Neural cell (in vitro differentiated cells): ENCODE measurements at regions not wholly inside any gene's neighbourhood (a gene's known extent, or its start where the extent isn't known, plus 50 kb on each side); places are given as distances from the start of the nearest gene placed in this dataset.
"Not testable (repeated sequence)": the region's sequence is repeated elsewhere in the genome, so short reads cannot be mapped to it uniquely, and the experiment has no call there.

Experiments
- REST ChIP-seq: IDR thresholded peaks from 2 replicates; pipeline ENCODE4 v1.6.1; 2012; ENCODE audit warnings: borderline replicate concordance
- TF ChIP-seq, protein P1 (sequence below): fragments of 450-650 bp; IDR thresholded peaks from 2 replicates; pipeline ENCODE4 v1.5.1; 2014; ENCODE audit warnings: antibody characterized with exemption, mild to moderate bottlenecking, moderate library complexity; ENCODE audit not compliant: poor library complexity, severe bottlenecking

DNA sequence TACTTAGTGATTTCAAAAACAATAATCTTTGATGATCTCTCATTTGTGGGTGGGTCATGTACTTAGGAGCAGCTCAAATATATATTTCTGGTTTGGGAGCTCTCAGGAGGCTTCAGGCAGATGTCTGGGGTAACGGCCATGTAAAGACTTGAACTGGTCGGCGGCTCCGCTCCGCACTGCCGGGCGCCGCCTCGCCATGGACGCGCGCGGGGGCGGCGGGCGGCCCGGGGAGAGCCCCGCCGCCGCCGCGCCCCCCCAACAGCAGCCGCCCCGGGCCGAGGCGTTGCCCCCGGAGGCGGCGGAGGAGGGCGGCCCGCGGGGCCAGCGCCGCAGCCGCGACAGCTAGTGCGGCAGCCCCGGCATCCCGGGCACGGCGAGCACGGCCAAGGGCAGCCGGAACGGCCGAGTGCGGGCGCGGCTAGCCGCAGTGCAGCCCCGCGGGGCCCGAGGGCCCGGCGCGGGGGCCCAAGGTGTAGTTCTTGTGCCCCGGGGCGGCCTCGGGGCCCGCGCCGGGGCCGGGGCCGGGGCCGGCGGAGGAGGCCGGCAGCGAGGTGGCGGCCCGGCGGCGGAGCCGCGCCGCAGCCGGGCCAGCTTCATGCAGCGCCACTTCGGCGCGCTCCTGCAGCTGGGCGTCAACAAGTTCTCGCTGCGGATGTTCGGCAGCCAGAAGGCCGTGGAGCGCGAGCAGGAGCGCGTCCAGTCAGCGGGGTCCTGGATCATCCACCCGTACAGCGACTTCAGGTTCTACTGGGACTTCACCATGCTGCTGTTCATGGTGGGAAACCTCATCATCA is 88.1 kb downstream of the GOLGA8T start:
- TF ChIP-seq, protein P1, sequence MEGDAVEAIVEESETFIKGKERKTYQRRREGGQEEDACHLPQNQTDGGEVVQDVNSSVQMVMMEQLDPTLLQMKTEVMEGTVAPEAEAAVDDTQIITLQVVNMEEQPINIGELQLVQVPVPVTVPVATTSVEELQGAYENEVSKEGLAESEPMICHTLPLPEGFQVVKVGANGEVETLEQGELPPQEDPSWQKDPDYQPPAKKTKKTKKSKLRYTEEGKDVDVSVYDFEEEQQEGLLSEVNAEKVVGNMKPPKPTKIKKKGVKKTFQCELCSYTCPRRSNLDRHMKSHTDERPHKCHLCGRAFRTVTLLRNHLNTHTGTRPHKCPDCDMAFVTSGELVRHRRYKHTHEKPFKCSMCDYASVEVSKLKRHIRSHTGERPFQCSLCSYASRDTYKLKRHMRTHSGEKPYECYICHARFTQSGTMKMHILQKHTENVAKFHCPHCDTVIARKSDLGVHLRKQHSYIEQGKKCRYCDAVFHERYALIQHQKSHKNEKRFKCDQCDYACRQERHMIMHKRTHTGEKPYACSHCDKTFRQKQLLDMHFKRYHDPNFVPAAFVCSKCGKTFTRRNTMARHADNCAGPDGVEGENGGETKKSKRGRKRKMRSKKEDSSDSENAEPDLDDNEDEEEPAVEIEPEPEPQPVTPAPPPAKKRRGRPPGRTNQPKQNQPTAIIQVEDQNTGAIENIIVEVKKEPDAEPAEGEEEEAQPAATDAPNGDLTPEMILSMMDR, result not testable (repeated sequence)
- not testable (repeated sequence) for TF ChIP-seq REST
